Esophagus squamous epithelium (tissue), 4 donors: ENCODE measurements at regions not wholly inside any gene's neighbourhood (a gene's known extent, or its start where the extent isn't known, plus 50 kb on each side); places are given as distances from the start of the nearest gene placed in this dataset.

Source experiments
- POLR2A ChIP-seq, 4 donors: fragments of 450-650 bp; IDR thresholded peaks; one replicate each; pipeline ENCODE4 v1.6.1; 2017; ENCODE audit warnings: antibody characterized with exemption in 4 of 4, mild to moderate bottlenecking in 4 of 4, moderate library complexity in 3 of 4
- TF ChIP-seq, protein P1 (sequence below), 6 experiments: fragments of 450-650 bp in 4 of 6; fragments of 200-600 bp in 2 of 6; sonication (generic) in 2 of 6; IDR thresholded peaks; one replicate each; pipeline ENCODE4 v1.5.1; 2016 to 2019; ENCODE audit warnings: antibody characterized with exemption in 6 of 6, mild to moderate bottlenecking in 4 of 6, moderate library complexity in 4 of 6

DNA sequence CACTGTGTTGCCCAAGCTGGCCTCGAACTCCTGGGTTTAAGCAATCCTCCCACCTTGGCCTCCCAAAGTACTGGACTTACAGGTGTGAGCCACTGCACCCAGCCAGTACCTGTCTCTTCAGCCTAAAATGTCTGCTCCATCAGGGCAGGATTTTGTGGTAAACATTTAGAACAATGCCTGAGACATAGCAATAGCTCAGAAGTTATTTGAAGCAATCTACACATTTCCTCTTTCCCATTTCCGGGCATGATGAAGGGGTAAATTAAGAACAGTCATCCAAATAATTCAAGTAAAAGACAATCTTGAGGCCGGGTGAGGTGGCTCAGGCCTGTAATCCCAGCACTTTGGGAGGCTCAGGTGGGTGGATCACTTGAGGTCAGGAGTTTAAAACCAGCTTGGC is 69.0 kb upstream of the ZNF217 start:
- TF ChIP-seq, protein P1, sequence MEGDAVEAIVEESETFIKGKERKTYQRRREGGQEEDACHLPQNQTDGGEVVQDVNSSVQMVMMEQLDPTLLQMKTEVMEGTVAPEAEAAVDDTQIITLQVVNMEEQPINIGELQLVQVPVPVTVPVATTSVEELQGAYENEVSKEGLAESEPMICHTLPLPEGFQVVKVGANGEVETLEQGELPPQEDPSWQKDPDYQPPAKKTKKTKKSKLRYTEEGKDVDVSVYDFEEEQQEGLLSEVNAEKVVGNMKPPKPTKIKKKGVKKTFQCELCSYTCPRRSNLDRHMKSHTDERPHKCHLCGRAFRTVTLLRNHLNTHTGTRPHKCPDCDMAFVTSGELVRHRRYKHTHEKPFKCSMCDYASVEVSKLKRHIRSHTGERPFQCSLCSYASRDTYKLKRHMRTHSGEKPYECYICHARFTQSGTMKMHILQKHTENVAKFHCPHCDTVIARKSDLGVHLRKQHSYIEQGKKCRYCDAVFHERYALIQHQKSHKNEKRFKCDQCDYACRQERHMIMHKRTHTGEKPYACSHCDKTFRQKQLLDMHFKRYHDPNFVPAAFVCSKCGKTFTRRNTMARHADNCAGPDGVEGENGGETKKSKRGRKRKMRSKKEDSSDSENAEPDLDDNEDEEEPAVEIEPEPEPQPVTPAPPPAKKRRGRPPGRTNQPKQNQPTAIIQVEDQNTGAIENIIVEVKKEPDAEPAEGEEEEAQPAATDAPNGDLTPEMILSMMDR (IDR thresholded peaks at IDR 0.05) = no peak
- no peak for TF ChIP-seq POLR2A (IDR thresholded peaks at IDR 0.05)
